Spleen (tissue), 7 donors: ENCODE measurements at regions not wholly inside any gene's neighbourhood (a gene's known extent, or its start where the extent isn't known, plus 50 kb on each side); places are given as distances from the start of the nearest gene placed in this dataset.

Experiments used
- POLR2A ChIP-seq, 3 donors: fragments of 450-650 bp; IDR thresholded peaks; one replicate each; pipeline ENCODE4 v1.5.1; 2017; ENCODE audit warnings: antibody characterized with exemption in 3 of 3, mild to moderate bottlenecking in 1 of 3
- TF ChIP-seq, protein P1 (sequence below), 11 experiments: fragments of 200-600 bp in 7 of 11; fragments of 450-650 bp in 4 of 11; sonication (generic) in 4 of 11; IDR thresholded peaks in 8 of 11; conservative IDR thresholded peaks in 3 of 11; 1 replicate in 7 of 11; 2 replicates in 4 of 11; pipeline versions ENCODE4 v1.4.0 to v1.8.0; 2016 to 2021; ENCODE audit warnings: antibody characterized with exemption in 11 of 11, inconsistent platforms in 4 of 11, mild to moderate bottlenecking in 1 of 11
- donor health status: DM: no; HTN: no; CAD: no; lungs with moderate emphysema.
- donor health status: DM: no; HTN: no; CAD: no.
- donor health status: DM: no; HTN: no; CAD: no.

DNA sequence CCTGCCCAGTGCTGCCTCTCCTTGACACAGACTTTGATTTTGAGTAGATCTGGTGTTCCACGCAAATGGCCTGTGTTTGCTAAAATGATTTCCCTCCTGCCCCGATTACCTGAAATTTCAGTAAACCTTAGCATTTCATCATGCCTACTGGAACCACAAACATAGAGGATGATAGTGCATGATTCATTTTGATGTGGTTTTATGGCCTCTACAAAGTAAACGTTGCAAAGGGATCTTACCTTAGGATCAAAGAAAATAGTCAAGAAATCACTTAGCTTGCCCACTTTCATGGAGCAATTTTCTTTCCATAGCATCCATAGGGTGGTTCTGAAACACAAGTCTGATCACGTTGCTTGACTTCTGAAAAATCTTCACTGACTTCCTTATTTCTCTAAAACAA is 524.6 kb upstream of the ATP11B start:
- TF ChIP-seq, protein P1, sequence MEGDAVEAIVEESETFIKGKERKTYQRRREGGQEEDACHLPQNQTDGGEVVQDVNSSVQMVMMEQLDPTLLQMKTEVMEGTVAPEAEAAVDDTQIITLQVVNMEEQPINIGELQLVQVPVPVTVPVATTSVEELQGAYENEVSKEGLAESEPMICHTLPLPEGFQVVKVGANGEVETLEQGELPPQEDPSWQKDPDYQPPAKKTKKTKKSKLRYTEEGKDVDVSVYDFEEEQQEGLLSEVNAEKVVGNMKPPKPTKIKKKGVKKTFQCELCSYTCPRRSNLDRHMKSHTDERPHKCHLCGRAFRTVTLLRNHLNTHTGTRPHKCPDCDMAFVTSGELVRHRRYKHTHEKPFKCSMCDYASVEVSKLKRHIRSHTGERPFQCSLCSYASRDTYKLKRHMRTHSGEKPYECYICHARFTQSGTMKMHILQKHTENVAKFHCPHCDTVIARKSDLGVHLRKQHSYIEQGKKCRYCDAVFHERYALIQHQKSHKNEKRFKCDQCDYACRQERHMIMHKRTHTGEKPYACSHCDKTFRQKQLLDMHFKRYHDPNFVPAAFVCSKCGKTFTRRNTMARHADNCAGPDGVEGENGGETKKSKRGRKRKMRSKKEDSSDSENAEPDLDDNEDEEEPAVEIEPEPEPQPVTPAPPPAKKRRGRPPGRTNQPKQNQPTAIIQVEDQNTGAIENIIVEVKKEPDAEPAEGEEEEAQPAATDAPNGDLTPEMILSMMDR (IDR thresholded peaks at IDR 0.05 in 8 of 11, conservative IDR thresholded peaks at IDR 0.05 in 3 of 11): no peak
- no peak for TF ChIP-seq POLR2A (IDR thresholded peaks at IDR 0.05)
